ENCODE measurements at regions not wholly inside any gene's neighbourhood (a gene's known extent, or its start where the extent isn't known, plus 50 kb on each side); places are given as distances from the start of the nearest gene placed in this dataset.

DNA sequence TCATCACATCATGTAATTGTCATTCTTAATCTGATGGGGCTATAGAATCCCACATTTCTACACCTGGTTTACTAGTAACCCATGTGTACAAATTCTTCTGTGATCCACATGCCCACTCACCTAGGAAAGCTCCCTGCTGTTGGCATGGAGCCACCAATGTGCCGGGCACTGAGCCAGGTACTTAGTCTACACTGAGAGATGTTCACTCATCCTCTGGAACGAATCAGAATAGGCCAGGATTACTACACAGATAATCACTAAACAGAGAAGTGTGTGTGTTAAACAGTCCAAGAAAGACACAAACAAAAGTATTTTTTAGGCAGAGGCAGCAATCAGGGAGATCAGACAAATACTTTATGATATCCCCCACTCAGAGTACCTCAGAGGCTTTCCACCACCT, 193.2 kb upstream of the VGLL2 start:
- H3K9me3 Mint-ChIP-seq = no peaks in the 10 kb centered on the region
- no peaks in the 10 kb centered on the region for H3K36me3 Mint-ChIP-seq (ENCODE audit: low read depth)
- no peaks in the 10 kb centered on the region for H3K27me3 Mint-ChIP-seq (ENCODE audit: low read depth)
- H3K27ac Mint-ChIP-seq = no peak overlapping the region
- no peak overlapping the region for H3K4me3 Mint-ChIP-seq
- peaks cover 27% of the 10 kb centered on the region for H3K4me1 Mint-ChIP-seq
- TF ChIP-seq, protein P1, sequence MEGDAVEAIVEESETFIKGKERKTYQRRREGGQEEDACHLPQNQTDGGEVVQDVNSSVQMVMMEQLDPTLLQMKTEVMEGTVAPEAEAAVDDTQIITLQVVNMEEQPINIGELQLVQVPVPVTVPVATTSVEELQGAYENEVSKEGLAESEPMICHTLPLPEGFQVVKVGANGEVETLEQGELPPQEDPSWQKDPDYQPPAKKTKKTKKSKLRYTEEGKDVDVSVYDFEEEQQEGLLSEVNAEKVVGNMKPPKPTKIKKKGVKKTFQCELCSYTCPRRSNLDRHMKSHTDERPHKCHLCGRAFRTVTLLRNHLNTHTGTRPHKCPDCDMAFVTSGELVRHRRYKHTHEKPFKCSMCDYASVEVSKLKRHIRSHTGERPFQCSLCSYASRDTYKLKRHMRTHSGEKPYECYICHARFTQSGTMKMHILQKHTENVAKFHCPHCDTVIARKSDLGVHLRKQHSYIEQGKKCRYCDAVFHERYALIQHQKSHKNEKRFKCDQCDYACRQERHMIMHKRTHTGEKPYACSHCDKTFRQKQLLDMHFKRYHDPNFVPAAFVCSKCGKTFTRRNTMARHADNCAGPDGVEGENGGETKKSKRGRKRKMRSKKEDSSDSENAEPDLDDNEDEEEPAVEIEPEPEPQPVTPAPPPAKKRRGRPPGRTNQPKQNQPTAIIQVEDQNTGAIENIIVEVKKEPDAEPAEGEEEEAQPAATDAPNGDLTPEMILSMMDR (IDR thresholded peaks at IDR 0.05; ENCODE audit: unreplicated experiment in 3 of 3) = no peak

DNA sequence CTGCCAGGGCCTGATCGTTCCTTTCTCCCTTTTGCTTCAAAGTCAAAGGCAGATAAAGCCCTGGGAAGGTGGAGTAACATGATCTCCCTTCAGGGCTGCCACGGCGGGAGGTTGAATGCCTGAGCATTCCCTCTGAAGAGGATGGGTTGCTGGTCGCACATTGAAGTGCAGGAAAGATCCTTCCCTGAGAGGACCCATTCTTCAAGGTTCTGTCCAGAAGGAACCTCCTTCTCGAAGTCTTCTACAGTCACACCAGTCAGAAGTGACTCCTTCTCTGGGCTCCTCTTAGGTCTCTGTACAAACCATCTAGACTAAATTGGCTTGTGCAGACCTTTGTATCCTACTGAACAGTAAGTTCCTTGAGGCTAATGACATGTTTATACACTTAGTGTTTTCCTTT, 192.6 kb upstream of the VGLL2 start:
- TF ChIP-seq, protein P1 (IDR thresholded peaks at IDR 0.05; ENCODE audit: unreplicated experiment in 3 of 3) = no peak
- no peaks in the 10 kb centered on the region for H3K9me3 Mint-ChIP-seq
- no peak overlapping the region for H3K27ac Mint-ChIP-seq

DNA sequence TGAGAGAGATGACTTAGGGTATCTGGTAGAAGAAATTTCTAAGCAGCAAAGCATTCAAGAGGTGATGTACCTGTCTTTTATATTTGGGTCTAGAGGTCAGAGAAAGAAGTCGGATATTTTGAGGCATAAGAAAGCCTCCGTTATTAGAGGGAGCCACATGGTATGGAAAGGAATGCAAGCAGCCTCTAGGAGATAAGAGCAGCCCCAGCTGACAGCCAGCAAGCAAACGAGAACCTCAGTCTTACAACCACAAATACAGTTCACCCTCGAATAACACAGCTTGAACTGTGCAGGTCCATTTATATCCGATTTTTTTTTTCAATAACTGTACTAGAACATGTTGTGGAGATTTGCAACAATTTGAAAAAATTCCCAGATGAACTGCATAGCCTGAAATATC, 190.7 kb upstream of the VGLL2 start:
- no peak overlapping the region for H3K27ac Mint-ChIP-seq
- TF ChIP-seq, protein P1 (IDR thresholded peaks at IDR 0.05; ENCODE audit: unreplicated experiment in 3 of 3) = no peak

More for the DNA sequence above, 192.6 kb upstream of the VGLL2 start:
- H3K4me1 Mint-ChIP-seq = peaks cover 27% of the 10 kb centered on the region
- no peaks in the 10 kb centered on the region for H3K36me3 Mint-ChIP-seq (ENCODE audit: low read depth)
- no peak overlapping the region for H3K4me3 Mint-ChIP-seq
- H3K27me3 Mint-ChIP-seq (ENCODE audit: low read depth) = no peaks in the 10 kb centered on the region

DNA sequence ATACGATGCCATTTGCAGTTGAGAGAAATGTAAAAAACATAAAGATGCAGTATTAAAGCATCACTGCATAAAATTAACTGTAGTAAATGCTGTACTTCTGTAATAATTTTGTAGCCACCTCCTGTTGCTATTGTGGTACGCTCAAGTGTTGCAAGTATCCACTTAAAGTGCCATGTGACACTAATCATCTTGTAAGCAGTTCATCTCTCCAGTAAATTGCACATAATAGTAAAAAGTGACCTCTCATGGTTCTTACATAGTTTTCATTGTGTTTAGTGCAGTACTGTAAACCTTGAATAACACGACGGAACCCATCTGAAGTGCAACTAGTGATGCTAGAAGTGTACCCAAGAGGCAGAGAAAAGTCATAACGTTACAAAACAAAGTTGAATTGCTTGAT, 190.1 kb upstream of the VGLL2 start:
- H3K27ac Mint-ChIP-seq = no peak overlapping the region
- no peaks in the 10 kb centered on the region for H3K27me3 Mint-ChIP-seq (ENCODE audit: low read depth)
- TF ChIP-seq, protein P1 (IDR thresholded peaks at IDR 0.05; ENCODE audit: unreplicated experiment in 3 of 3) = no peak
- H3K4me1 Mint-ChIP-seq = peaks cover 34% of the 10 kb centered on the region
- H3K4me3 Mint-ChIP-seq = no peak overlapping the region
- no peaks in the 10 kb centered on the region for H3K9me3 Mint-ChIP-seq
- no peaks in the 10 kb centered on the region for H3K36me3 Mint-ChIP-seq (ENCODE audit: low read depth)

More for the DNA sequence above, 190.7 kb upstream of the VGLL2 start:
- Mint-ChIP-seq H3K36me3 (ENCODE audit: low read depth) (no peaks in the 10 kb centered on the region), H3K9me3 (no peaks in the 10 kb centered on the region), H3K27me3 (ENCODE audit: low read depth) (no peaks in the 10 kb centered on the region), H3K4me3 (no peak overlapping the region), H3K4me1 (peaks cover 29% of the 10 kb centered on the region)

DNA sequence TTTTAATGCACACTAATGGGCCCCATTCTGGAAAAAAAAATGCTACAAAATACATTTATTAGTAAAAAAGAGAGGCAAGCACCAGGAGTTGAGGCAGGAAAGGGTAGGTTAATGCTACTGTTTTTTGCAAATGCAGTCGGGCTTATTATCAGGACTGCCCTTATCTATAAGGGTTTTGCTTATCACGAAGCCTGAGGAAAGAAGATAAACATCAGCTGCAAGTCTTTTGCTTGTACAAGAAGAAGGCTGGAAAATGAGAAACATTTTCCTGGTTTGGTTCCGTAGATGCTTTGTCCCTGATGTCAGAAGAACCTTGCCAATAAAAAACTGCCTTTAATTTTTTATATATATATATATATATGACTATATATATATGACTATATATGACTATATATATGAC, 189.3 kb upstream of the VGLL2 start:
- no peaks in the 10 kb centered on the region for H3K27me3 Mint-ChIP-seq (ENCODE audit: low read depth)
- H3K4me1 Mint-ChIP-seq = peaks cover 38% of the 10 kb centered on the region
- no peaks in the 10 kb centered on the region for H3K9me3 Mint-ChIP-seq
- TF ChIP-seq, protein P1 (IDR thresholded peaks at IDR 0.05; ENCODE audit: unreplicated experiment in 3 of 3) = no peak
- H3K4me3 Mint-ChIP-seq = no peak overlapping the region
- no peaks in the 10 kb centered on the region for H3K36me3 Mint-ChIP-seq (ENCODE audit: low read depth)
- H3K27ac Mint-ChIP-seq = no peak overlapping the region

DNA sequence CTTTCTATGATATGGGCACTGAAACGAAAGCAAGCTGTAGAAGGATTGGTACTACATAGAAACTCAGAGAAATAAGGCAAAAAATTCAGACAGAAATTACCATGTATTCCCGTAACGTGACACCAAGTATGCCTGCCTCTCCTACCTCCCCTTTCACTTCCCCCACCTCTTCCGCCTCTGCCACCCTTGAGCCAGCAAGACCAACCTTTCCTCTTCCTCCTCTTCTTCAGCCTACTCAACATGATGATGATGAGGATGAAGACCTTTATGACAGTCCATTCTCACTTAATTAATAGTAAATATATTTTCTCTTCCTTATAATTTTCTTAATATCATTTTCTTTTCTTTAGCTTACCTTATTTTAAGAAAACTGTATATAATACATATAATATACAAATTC, 188.1 kb upstream of the VGLL2 start:
- Mint-ChIP-seq H3K4me3 (no peak overlapping the region), H3K36me3 (ENCODE audit: low read depth) (no peaks in the 10 kb centered on the region), H3K9me3 (peaks cover 2% of the 10 kb centered on the region), H3K27ac (no peak overlapping the region), H3K4me1 (peaks cover 34% of the 10 kb centered on the region), H3K27me3 (ENCODE audit: low read depth) (no peaks in the 10 kb centered on the region)
- TF ChIP-seq, protein P1 (IDR thresholded peaks at IDR 0.05; ENCODE audit: unreplicated experiment in 3 of 3) = no peak

Data from nephron (organoid).